ENCODE measurements at regions not wholly inside any gene's neighbourhood (a gene's known extent, or its start where the extent isn't known, plus 50 kb on each side); places are given as distances from the start of the nearest gene placed in this dataset.
A peak's percentile ranks its signal among the peaks of the same experiment; 100 is the strongest.

- H3K4me1 ChIP-seq, result no peaks in the 10 kb centered on the region
- H3K27me3 ChIP-seq, result no peaks in the 10 kb centered on the region
- WGBS, 2 donors, result 91 to 94% methylated on average over 14 of the region's 14 CpGs
- H3K36me3 ChIP-seq, result no peaks in the 10 kb centered on the region
- H3K4me3 ChIP-seq, result no peak overlapping the region
- DNase-seq, result no peak
- no peaks in the 10 kb centered on the region for H3K9me3 ChIP-seq
- intact Hi-C loops (cut with DNase I), result no loop called here
- no peak overlapping the region for H3K27ac ChIP-seq
- TF ChIP-seq POLR2A (IDR thresholded peaks at IDR 0.05), result no peak
- TF ChIP-seq CTCF (IDR thresholded peaks at IDR 0.05), result no peak
- no peak for TF ChIP-seq EP300 (IDR thresholded peaks at IDR 0.05)
- TF ChIP-seq POLR2AphosphoS5 (IDR thresholded peaks at IDR 0.05), result no peak
These were observed 1954.7 kb downstream of the TP53TG3F start for GRCh38 chr16:35414139-35414538.

- TF ChIP-seq CTCF (IDR thresholded peaks at IDR 0.05) (no peak), POLR2A (IDR thresholded peaks at IDR 0.05) (no peak), EP300 (IDR thresholded peaks at IDR 0.05) (no peak), POLR2AphosphoS5 (IDR thresholded peaks at IDR 0.05) (no peak)
- WGBS, 2 donors, result 84 to 88% methylated on average over 19 of the region's 19 CpGs
- H3K36me3 ChIP-seq, result no peaks in the 10 kb centered on the region
- H3K27me3 ChIP-seq, result no peaks in the 10 kb centered on the region
- intact Hi-C loops (cut with DNase I), result no loop called here
- DNase-seq, result no peak
- no peak overlapping the region for H3K4me3 ChIP-seq
- no peaks in the 10 kb centered on the region for H3K4me1 ChIP-seq
- H3K9me3 ChIP-seq, result no peaks in the 10 kb centered on the region
- no peak overlapping the region for H3K27ac ChIP-seq
These were observed 1955.2 kb downstream of the TP53TG3F start for GRCh38 chr16:35414563-35414962.

GRCh38 chr16:35425270-35425669 lies 1965.9 kb downstream of the TP53TG3F start:
- no peaks in the 10 kb centered on the region for H3K36me3 ChIP-seq
- no peaks in the 10 kb centered on the region for H3K27me3 ChIP-seq
- intact Hi-C loops (cut with DNase I), result no loop called here
- no peak overlapping the region for H3K4me3 ChIP-seq
- 60 to 79% methylated on average over 32 of the region's 32 CpGs for WGBS, 2 donors
- H3K9me3 ChIP-seq, result no peaks in the 10 kb centered on the region
- no peak for DNase-seq
- no peak overlapping the region for H3K27ac ChIP-seq
- H3K4me1 ChIP-seq, result no peaks in the 10 kb centered on the region
- TF ChIP-seq POLR2AphosphoS5 (IDR thresholded peaks at IDR 0.05) (no peak), POLR2A (IDR thresholded peaks at IDR 0.05) (no peak), CTCF (IDR thresholded peaks at IDR 0.05) (no peak), EP300 (IDR thresholded peaks at IDR 0.05) (no peak)

GRCh38 chr16:35431829-35432663 lies 1972.6 kb downstream of the TP53TG3F start:
- Histone ChIP-seq H3K27ac (no peak overlapping the region), H3K9me3 (peaks cover 0 to 14% (median 0%) of the 10 kb centered on the region in 4 donors), H3K27me3 (no peaks in the 10 kb centered on the region), H3K4me1 (no peaks in the 10 kb centered on the region), H3K36me3 (no peaks in the 10 kb centered on the region), H3K4me3 (no peak overlapping the region)
- no peak for DNase-seq
- TF ChIP-seq POLR2A (IDR thresholded peaks at IDR 0.05), result no peak
- no peak for TF ChIP-seq POLR2AphosphoS5 (IDR thresholded peaks at IDR 0.05)
- TF ChIP-seq CTCF (IDR thresholded peaks at IDR 0.05), result peak in 1 of 4 experiments; percentile 36
- no peak for TF ChIP-seq EP300 (IDR thresholded peaks at IDR 0.05)
- WGBS, 2 donors, result 8 to 10% methylated on average over 4 of the region's 4 CpGs
- intact Hi-C loops (cut with DNase I), result no loop called here

Data from sigmoid colon (tissue), 6 donors.